PFSK-1 (cell line): ENCODE measurements at regions not wholly inside any gene's neighbourhood (a gene's known extent, or its start where the extent isn't known, plus 50 kb on each side); places are given as distances from the start of the nearest gene placed in this dataset.

Experiments used
- FOXP2 ChIP-seq: optimal IDR thresholded peaks from 2 replicates; pipeline ENCODE3; 2011; ENCODE audit warnings: borderline replicate concordance, control low read depth, inconsistent platforms; ENCODE audit not compliant: insufficient read depth; ENCODE audit errors: extremely low read length, extremely low read depth
- POLR2AphosphoS5 ChIP-seq: IDR thresholded peaks from 2 replicates; pipeline ENCODE4 v1.6.1; 2012; ENCODE audit warnings: low read depth, mild to moderate bottlenecking, control low read depth, low read length, moderate library complexity
- REST ChIP-seq, 2 experiments: IDR thresholded peaks; 2 replicates each; pipeline versions ENCODE4 v1.6.1 to v1.8.0; 2011 to 2012; ENCODE audit warnings: low read depth in 2 of 2, low read length in 2 of 2, control low read depth in 1 of 2, inconsistent platforms in 1 of 2, mild to moderate bottlenecking in 1 of 2, moderate library complexity in 1 of 2; ENCODE audit not compliant: insufficient read depth in 1 of 2
- SIN3A ChIP-seq: IDR thresholded peaks from 2 replicates; pipeline ENCODE4 v1.6.1; 2012; ENCODE audit warnings: mild to moderate bottlenecking, low read length, moderate library complexity, borderline replicate concordance; ENCODE audit not compliant: insufficient read depth
- TAF1 ChIP-seq: IDR thresholded peaks from 2 replicates; pipeline ENCODE4 v1.6.1; 2012; ENCODE audit warnings: low read length, control low read depth, borderline replicate concordance; ENCODE audit not compliant: insufficient read depth

DNA sequence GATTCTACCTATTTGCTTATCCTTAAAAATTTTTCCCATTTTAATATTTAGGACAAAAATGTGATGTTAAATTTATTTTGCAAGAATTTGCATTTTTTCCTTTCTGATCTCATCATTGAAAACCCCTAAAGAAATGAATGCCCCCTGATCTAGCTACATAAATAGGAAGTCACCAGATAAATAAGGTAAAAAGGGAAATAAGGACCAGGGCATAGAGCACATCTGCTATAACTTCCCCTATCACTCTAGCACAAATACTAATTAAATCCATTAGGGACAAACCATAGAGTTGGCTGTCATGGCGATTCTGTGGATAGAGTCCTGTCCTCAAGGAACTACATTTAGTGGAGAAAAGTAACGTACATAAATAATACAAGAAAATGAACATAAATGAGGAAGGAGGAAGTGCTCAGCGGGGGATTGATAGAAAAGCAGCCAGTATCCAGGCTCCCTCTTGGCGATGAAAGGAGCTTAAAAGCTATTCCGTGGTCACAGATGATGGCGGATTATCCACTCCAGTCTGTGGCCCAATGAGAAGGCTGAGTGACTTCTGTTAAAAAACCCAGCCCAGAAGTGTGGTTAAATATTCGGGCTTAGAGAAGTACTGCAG, 76.9 kb upstream of the RPL34 start:
- TF ChIP-seq SIN3A (no peak), POLR2AphosphoS5 (no peak), TAF1 (no peak), REST (IDR thresholded peaks at IDR 0.05; ENCODE audit: insufficient read depth in 1 of 2, low read depth in 2 of 2, low read length in 2 of 2) (no peak), FOXP2 (no peak)
